SK-N-SH (cell line): ENCODE measurements at regions not wholly inside any gene's neighbourhood (a gene's known extent, or its start where the extent isn't known, plus 50 kb on each side); places are given as distances from the start of the nearest gene placed in this dataset.

Experiments
- CTCF ChIA-PET: fragments of 300-600, 350-600 bp; formaldehyde crosslinking; extraction: SDS; loops from one replicate; lab custom pipeline; 2021; lab: Yijun Ruan, JAX
- POLR2A ChIA-PET: fragments of 350-600 bp; sonication (Branson Sonifier 250); formaldehyde crosslinking; extraction: SDS; loops from one replicate; lab custom pipeline; 2020; ENCODE audit warnings: antibody characterized with exemption, inconsistent platforms; lab: Yijun Ruan, JAX
- DNase-seq: peaks from one replicate; pipeline ENCODE4 v3.0.0; 2012
- H2AFZ ChIP-seq: fragments of 200-600 bp; sonication (generic); 2 replicates; pipeline ENCODE4 v1.8.1; 2016; ENCODE audit warnings: antibody characterized with exemption, mild to moderate bottlenecking, low read depth
- H3F3A ChIP-seq: fragments of 200-600 bp; sonication (generic); replicated peaks from 2 replicates; pipeline ENCODE3; 2016; ENCODE audit warnings: antibody characterized with exemption, mild to moderate bottlenecking; ENCODE audit not compliant: insufficient read depth
- H3K27ac ChIP-seq, 2 experiments: fragments of 200-500 bp in 1 of 2; fragments of 200-600 bp in 1 of 2; sonication (Bioruptor generic) in 1 of 2; sonication (generic), shearing (Covaris generic) in 1 of 2; 2 replicates each; pipeline versions ENCODE4 v1.5.1 to v1.6.1; 2014 to 2016; ENCODE audit warnings: low read depth in 2 of 2, inconsistent platforms in 1 of 2, low read length in 1 of 2, mild to moderate bottlenecking in 1 of 2, mixed read lengths in 1 of 2
- H3K27me3 ChIP-seq: fragments of 200-600 bp; sonication (generic), shearing (Covaris generic); 2 replicates; pipeline ENCODE4 v1.6.1; 2016; ENCODE audit warnings: mixed run types; ENCODE audit not compliant: insufficient read depth
- H3K36me3 ChIP-seq, 2 experiments: fragments of 200-500 bp in 1 of 2; fragments of 200-600 bp in 1 of 2; sonication (Bioruptor generic) in 1 of 2; sonication (generic) in 1 of 2; replicated peaks in 1 of 2; 2 replicates each; pipeline versions ENCODE3 to v1.5.1; 2014 to 2016; ENCODE audit warnings: low read length in 1 of 2, mild to moderate bottlenecking in 1 of 2; ENCODE audit not compliant: insufficient read depth in 2 of 2, control insufficient read depth in 1 of 2
- H3K4me1 ChIP-seq, 2 experiments: fragments of 200-500 bp in 1 of 2; fragments of 200-600 bp in 1 of 2; sonication (Bioruptor generic) in 1 of 2; sonication (generic), shearing (Covaris generic) in 1 of 2; 2 replicates each; pipeline versions ENCODE4 v1.5.1 to v1.6.1; 2014 to 2016; ENCODE audit warnings: low read depth in 1 of 2, low read length in 1 of 2, mixed run types in 1 of 2; ENCODE audit not compliant: insufficient read depth in 2 of 2, control insufficient read depth in 1 of 2
- H3K4me2 ChIP-seq: fragments of 200-600 bp; sonication (generic), shearing (Covaris generic); 2 replicates; pipeline ENCODE4 v1.6.1; 2017; ENCODE audit warnings: mixed run types
- H3K4me3 ChIP-seq, 2 experiments: fragments of 200-500 bp in 1 of 2; fragments of 200-600 bp in 1 of 2; sonication (Bioruptor generic) in 1 of 2; sonication (generic), shearing (Covaris generic) in 1 of 2; 2 replicates each; pipeline versions ENCODE4 v1.5.1 to v1.8.1; 2014 to 2016; ENCODE audit warnings: low read depth in 2 of 2, inconsistent platforms in 1 of 2, low read length in 1 of 2, mild to moderate bottlenecking in 1 of 2, mixed read lengths in 1 of 2, moderate library complexity in 1 of 2
- H3K79me2 ChIP-seq: fragments of 200-600 bp; sonication (generic); 2 replicates; pipeline ENCODE4 v1.8.1; 2017; ENCODE audit warnings: mild to moderate bottlenecking; ENCODE audit not compliant: insufficient read depth
- H3K9ac ChIP-seq: fragments of 200-600 bp; sonication (generic); 2 replicates; pipeline ENCODE4 v1.6.1; 2017; ENCODE audit warnings: mixed run types
- H3K9me2 ChIP-seq: fragments of 200-600 bp; sonication (generic); 2 replicates; pipeline ENCODE4 v1.6.1; 2017; ENCODE audit warnings: mixed run types
- H3K9me3 ChIP-seq: fragments of 200-600 bp; sonication (generic); 2 replicates; pipeline ENCODE4 v1.6.1; 2017; ENCODE audit warnings: mixed run types, mild to moderate bottlenecking, moderate library complexity
- H4K20me1 ChIP-seq: fragments of 200-600 bp; sonication (generic); 2 replicates; pipeline ENCODE4 v1.6.1; 2017; ENCODE audit warnings: mild to moderate bottlenecking, mixed run types; ENCODE audit not compliant: insufficient read depth
- CHD2 ChIP-seq: fragments of 150-350 bp; IDR thresholded peaks from 2 replicates; pipeline ENCODE4 v1.6.1; 2018; ENCODE audit warnings: low read length; ENCODE audit not compliant: partially characterized antibody
- EP300 ChIP-seq, 2 experiments: IDR thresholded peaks; 2 replicates each; pipeline versions ENCODE4 v1.4.0 to v1.6.1; 2012; ENCODE audit warnings: borderline replicate concordance in 1 of 2, low read depth in 1 of 2, low read length in 1 of 2
- GATA2 ChIP-seq: sonication (generic); formaldehyde crosslinking; IDR thresholded peaks from 2 replicates; pipeline ENCODE4 v1.5.0; 2020; ENCODE audit warnings: mild to moderate bottlenecking, missing genetic modification reagents
- JUND ChIP-seq: IDR thresholded peaks from 2 replicates; pipeline ENCODE4 v1.4.0; 2012
- MEF2A ChIP-seq: IDR thresholded peaks from 2 replicates; pipeline ENCODE4 v1.4.0; 2012; ENCODE audit warnings: low read depth, borderline replicate concordance
- MXI1 ChIP-seq: IDR thresholded peaks from 2 replicates; pipeline ENCODE4 v1.6.1; 2012; ENCODE audit warnings: mild to moderate bottlenecking, low read depth, low read length, improper control_type of control experiment
- NRF1 ChIP-seq: IDR thresholded peaks from 2 replicates; pipeline ENCODE4 v1.6.1; 2012; ENCODE audit warnings: low read depth, mild to moderate bottlenecking, low read length
- POLR2AphosphoS5 ChIP-seq: IDR thresholded peaks from 2 replicates; pipeline ENCODE4 v1.6.1; 2012; ENCODE audit warnings: low read depth, low read length
- RAD21 ChIP-seq: IDR thresholded peaks from 2 replicates; pipeline ENCODE4 v1.6.1; 2012; ENCODE audit warnings: mild to moderate bottlenecking, low read length
- RCOR1 ChIP-seq: fragments of 150-350 bp; IDR thresholded peaks from 2 replicates; pipeline ENCODE4 v1.6.1; 2017; ENCODE audit warnings: antibody characterized with exemption, low read length
- RFX5 ChIP-seq: IDR thresholded peaks from 2 replicates; pipeline ENCODE4 v1.6.1; 2012; ENCODE audit warnings: mild to moderate bottlenecking, improper control_type of control experiment, low read length
- SMC3 ChIP-seq: IDR thresholded peaks from 2 replicates; pipeline ENCODE4 v1.6.1; 2012; ENCODE audit warnings: low read depth, low read length, improper control_type of control experiment
- TAF1 ChIP-seq: IDR thresholded peaks from 2 replicates; pipeline ENCODE4 v1.6.1; 2012; ENCODE audit warnings: low read depth, mild to moderate bottlenecking, low read length, moderate library complexity, borderline replicate concordance
- TCF12 ChIP-seq: IDR thresholded peaks from 2 replicates; pipeline ENCODE4 v1.4.0; 2012
- TEAD4 ChIP-seq: IDR thresholded peaks from 2 replicates; pipeline ENCODE4 v1.4.0; 2012; ENCODE audit warnings: mild to moderate bottlenecking, borderline replicate concordance; ENCODE audit not compliant: insufficient read depth
- YY1 ChIP-seq: IDR thresholded peaks from 2 replicates; pipeline ENCODE4 v1.4.0; 2012; ENCODE audit warnings: low read depth, mild to moderate bottlenecking
- WGBS: methylation state at CpG from one replicate; pipeline ENCODE4 v1.1.6; 2017; ENCODE audit warnings: low lambda C conversion rate; 5-methylcytosine and 5-hydroxymethylcytosine counted together
- TF ChIP-seq, protein P1 (sequence below): IDR thresholded peaks from 2 replicates; pipeline ENCODE4 v1.4.0; 2012; ENCODE audit warnings: low read depth, borderline replicate concordance
- TF ChIP-seq, protein P2 (sequence below): IDR thresholded peaks from 2 replicates; pipeline ENCODE4 v1.4.0; 2012; ENCODE audit warnings: low read depth
- TF ChIP-seq, protein P3 (sequence below): IDR thresholded peaks from 2 replicates; pipeline ENCODE4; 2012
- TF ChIP-seq, protein P4 (sequence below): IDR thresholded peaks from 2 replicates; pipeline ENCODE4 v1.4.0; 2012; ENCODE audit warnings: low read depth, borderline replicate concordance

DNA sequence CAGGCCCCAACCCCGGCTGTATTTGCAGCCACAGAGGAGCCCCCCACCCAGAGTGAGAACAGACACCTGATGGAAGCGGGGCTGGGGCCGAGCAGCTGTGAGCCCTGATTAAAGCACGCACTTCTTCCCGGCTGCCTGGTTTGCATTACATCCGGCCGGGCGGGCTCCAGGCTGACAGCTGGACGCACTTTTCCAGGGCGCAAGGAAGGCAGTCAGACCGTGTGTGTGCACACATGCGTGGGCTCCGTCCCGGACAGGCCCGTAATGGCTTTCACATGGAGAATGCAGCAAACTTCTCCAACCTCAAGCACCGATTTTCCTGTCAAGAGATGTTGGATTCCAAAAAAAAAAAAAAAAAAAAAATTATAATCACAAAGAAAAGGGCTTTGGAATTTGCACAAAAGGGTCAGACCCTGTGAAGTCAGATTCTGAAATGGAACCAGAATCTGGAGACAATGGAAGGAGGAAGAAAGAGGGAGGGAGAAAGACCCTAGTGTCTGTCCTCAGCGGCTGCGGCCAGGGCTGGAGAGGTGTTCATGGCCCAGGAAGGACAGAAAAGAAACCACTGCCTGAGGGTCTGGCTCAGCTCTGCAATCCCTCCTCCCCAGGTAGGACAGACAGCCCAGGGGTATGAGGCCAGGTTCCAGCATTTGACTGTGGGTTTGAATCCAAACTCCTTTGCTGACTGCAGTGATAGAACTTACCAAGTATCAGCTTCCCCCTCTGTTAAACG is 365.5 kb downstream of the MN1 start:
- no peaks in the 10 kb centered on the region for H3K36me3 ChIP-seq
- no peaks in the 10 kb centered on the region for H3K27me3 ChIP-seq
- WGBS = 27% methylated on average over 19 of the region's 19 CpGs
- peak overlapping the region in 1 of 2 experiments; percentile 64; a peak in 2 of 4 replicates for H3K27ac ChIP-seq
- peak; percentile 44 for TF ChIP-seq CHD2
- TF ChIP-seq, protein P1, sequence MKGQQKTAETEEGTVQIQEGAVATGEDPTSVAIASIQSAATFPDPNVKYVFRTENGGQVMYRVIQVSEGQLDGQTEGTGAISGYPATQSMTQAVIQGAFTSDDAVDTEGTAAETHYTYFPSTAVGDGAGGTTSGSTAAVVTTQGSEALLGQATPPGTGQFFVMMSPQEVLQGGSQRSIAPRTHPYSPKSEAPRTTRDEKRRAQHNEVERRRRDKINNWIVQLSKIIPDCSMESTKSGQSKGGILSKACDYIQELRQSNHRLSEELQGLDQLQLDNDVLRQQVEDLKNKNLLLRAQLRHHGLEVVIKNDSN = no peak
- no peak for TF ChIP-seq SMC3
- no peak for TF ChIP-seq GATA2 (CRISPR knock-in tag)
- TF ChIP-seq RFX5 = no peak
- no peak for TF ChIP-seq YY1
- TF ChIP-seq, protein P2, sequence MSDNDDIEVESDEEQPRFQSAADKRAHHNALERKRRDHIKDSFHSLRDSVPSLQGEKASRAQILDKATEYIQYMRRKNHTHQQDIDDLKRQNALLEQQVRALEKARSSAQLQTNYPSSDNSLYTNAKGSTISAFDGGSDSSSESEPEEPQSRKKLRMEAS = no peak
- peak; percentile 66 for TF ChIP-seq TCF12
- TF ChIP-seq MXI1 = peak; percentile 98
- TF ChIP-seq, protein P3, sequence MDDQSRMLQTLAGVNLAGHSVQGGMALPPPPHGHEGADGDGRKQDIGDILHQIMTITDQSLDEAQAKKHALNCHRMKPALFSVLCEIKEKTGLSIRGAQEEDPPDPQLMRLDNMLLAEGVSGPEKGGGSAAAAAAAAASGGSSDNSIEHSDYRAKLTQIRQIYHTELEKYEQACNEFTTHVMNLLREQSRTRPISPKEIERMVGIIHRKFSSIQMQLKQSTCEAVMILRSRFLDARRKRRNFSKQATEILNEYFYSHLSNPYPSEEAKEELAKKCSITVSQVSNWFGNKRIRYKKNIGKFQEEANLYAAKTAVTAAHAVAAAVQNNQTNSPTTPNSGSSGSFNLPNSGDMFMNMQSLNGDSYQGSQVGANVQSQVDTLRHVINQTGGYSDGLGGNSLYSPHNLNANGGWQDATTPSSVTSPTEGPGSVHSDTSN = 0 out of 2 replicates have a peak, but pooled peaks have one; percentile 10
- peak; percentile 31; the same call in 1 of the 2 replicates for TF ChIP-seq RCOR1
- TF ChIP-seq TAF1 = no peak
- TF ChIP-seq EP300 (IDR thresholded peaks at IDR 0.05; ENCODE audit: borderline replicate concordance in 1 of 2, low read depth in 1 of 2, low read length in 1 of 2) = peak in 1 of 2 experiments; percentile 29; a peak in 2 of 4 replicates
- TF ChIP-seq, all 33 proteins: peak for 6
- H3K4me2 ChIP-seq = peak overlapping the region; percentile 37; the same call in 1 of the 2 replicates
- peaks cover 4% of the 10 kb centered on the region for H3F3A ChIP-seq
- DNase-seq = peak; percentile 78
- H3K9ac ChIP-seq = no peak overlapping the region
- POLR2A ChIA-PET = no interaction called here
- H3K4me3 ChIP-seq = no peak overlapping the region
- CTCF ChIA-PET = no interaction called here
- H4K20me1 ChIP-seq = no peaks in the 10 kb centered on the region
- H3K9me2 ChIP-seq = no peaks in the 10 kb centered on the region
- H3K4me1 ChIP-seq = peaks cover 4 to 23% of the 10 kb centered on the region in 2 experiments; a peak in 3 of 4 replicates
- peaks cover 5% of the 10 kb centered on the region; the same call in 1 of the 2 replicates for H3K9me3 ChIP-seq
- no peak overlapping the region for H2AFZ ChIP-seq
- no peaks in the 10 kb centered on the region for H3K79me2 ChIP-seq

DNA sequence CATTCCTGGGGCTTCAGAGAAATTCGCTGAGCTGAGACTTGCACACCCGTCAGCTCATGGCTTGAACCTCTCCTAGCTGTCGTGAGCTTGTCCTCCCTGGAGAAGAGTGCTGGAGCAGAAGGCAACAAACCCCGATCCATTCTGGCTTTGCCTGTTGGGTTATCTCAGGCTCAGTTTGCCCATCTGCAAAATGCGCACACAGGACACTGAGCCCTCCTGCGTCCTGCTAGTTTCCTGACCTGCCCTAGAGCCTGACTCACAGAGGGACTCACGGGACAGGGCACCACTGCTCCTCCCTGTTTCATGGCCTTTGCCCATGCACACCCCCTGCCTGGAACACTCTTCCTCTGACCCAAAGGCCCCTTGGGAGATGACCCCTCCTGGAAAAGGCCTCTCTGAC is 365.0 kb downstream of the MN1 start:
- no peaks in the 10 kb centered on the region for H4K20me1 ChIP-seq
- POLR2A ChIA-PET = no interaction called here
- no peak overlapping the region for H3K9ac ChIP-seq
- no peaks in the 10 kb centered on the region for H3K79me2 ChIP-seq
- CTCF ChIA-PET = no interaction called here
- no peak overlapping the region for H3K4me2 ChIP-seq
- H2AFZ ChIP-seq = no peak overlapping the region
- H3K27me3 ChIP-seq = no peaks in the 10 kb centered on the region
- no peaks in the 10 kb centered on the region for H3K9me2 ChIP-seq
- no peak overlapping the region; a peak in 1 of 4 replicates for H3K27ac ChIP-seq
- no peak for DNase-seq
- WGBS = 95% methylated on average over 5 of the region's 7 CpGs
- no peak overlapping the region for H3K4me3 ChIP-seq
- no peaks in the 10 kb centered on the region for H3K36me3 ChIP-seq
- H3F3A ChIP-seq = peaks cover 4% of the 10 kb centered on the region
- H3K4me1 ChIP-seq = peaks cover 4 to 23% of the 10 kb centered on the region in 2 experiments; a peak in 3 of 4 replicates
- peaks cover 5% of the 10 kb centered on the region; the same call in 1 of the 2 replicates for H3K9me3 ChIP-seq
- TF ChIP-seq POLR2AphosphoS5 (no peak), MEF2A (no peak), NRF1 (no peak), TEAD4 (no peak), JUND (no peak), RAD21 (no peak), YY1 (no peak), RCOR1 (no peak), EP300 (IDR thresholded peaks at IDR 0.05; ENCODE audit: borderline replicate concordance in 1 of 2, low read depth in 1 of 2, low read length in 1 of 2) (no peak)
- TF ChIP-seq, protein P3 = no peak
- TF ChIP-seq, protein P1 = no peak
- TF ChIP-seq, protein P4, sequence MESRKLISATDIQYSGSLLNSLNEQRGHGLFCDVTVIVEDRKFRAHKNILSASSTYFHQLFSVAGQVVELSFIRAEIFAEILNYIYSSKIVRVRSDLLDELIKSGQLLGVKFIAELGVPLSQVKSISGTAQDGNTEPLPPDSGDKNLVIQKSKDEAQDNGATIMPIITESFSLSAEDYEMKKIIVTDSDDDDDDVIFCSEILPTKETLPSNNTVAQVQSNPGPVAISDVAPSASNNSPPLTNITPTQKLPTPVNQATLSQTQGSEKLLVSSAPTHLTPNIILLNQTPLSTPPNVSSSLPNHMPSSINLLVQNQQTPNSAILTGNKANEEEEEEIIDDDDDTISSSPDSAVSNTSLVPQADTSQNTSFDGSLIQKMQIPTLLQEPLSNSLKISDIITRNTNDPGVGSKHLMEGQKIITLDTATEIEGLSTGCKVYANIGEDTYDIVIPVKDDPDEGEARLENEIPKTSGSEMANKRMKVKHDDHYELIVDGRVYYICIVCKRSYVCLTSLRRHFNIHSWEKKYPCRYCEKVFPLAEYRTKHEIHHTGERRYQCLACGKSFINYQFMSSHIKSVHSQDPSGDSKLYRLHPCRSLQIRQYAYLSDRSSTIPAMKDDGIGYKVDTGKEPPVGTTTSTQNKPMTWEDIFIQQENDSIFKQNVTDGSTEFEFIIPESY = no peak
